Endodermal cell (in vitro differentiated cells): ENCODE measurements at regions not wholly inside any gene's neighbourhood (a gene's known extent, or its start where the extent isn't known, plus 50 kb on each side); places are given as distances from the start of the nearest gene placed in this dataset.

ENCODE experiments used
- DNase-seq: peaks from one replicate; pipeline ENCODE4 v3.0.0-alpha.2; 2017
- H3K27ac ChIP-seq: 2 replicates; pipeline ENCODE4 v1.5.1; 2013; ENCODE audit warnings: mild to moderate bottlenecking, low read depth, low read length, moderate library complexity
- H3K27me3 ChIP-seq: 2 replicates; pipeline ENCODE4 v1.6.1; 2013; ENCODE audit warnings: mild to moderate bottlenecking, low read length, moderate library complexity; ENCODE audit not compliant: insufficient read depth, control insufficient read depth, poor library complexity, severe bottlenecking
- H3K36me3 ChIP-seq: 2 replicates; pipeline ENCODE4 v1.7.0; 2013; ENCODE audit warnings: mild to moderate bottlenecking, low read length, moderate library complexity; ENCODE audit not compliant: control insufficient read depth, insufficient read depth
- H3K4me1 ChIP-seq: one replicate; pipeline ENCODE4 v1.7.0; 2013; ENCODE audit warnings: low read length; ENCODE audit not compliant: control insufficient read depth, insufficient read depth
- H3K4me3 ChIP-seq: 2 replicates; pipeline ENCODE4 v1.5.1; 2013; ENCODE audit warnings: mild to moderate bottlenecking, low read length, moderate library complexity
- H3K9ac ChIP-seq: 2 replicates; pipeline ENCODE4 v1.6.1; 2013; ENCODE audit warnings: mild to moderate bottlenecking, low read length, moderate library complexity; ENCODE audit not compliant: poor library complexity, severe bottlenecking; ENCODE audit errors: extremely low read depth
- H3K9me3 ChIP-seq: 2 replicates; pipeline ENCODE4 v1.6.1; 2013; ENCODE audit warnings: mild to moderate bottlenecking, low read length, moderate library complexity; ENCODE audit not compliant: control insufficient read depth
- H3K27ac Mint-ChIP-seq: 2 replicates; pipeline ENCODE4 v1.8.0; 2020; ENCODE audit warnings: mixed read lengths
- H3K27me3 Mint-ChIP-seq: 2 replicates; pipeline ENCODE4 v1.8.0; 2021; ENCODE audit warnings: mild to moderate bottlenecking, mixed read lengths; ENCODE audit not compliant: insufficient read depth
- H3K36me3 Mint-ChIP-seq: 2 replicates; pipeline ENCODE4 v1.8.0; 2020; ENCODE audit warnings: low read depth, mixed read lengths
- H3K4me1 Mint-ChIP-seq: 2 replicates; pipeline ENCODE4 v1.8.0; 2020; ENCODE audit warnings: mixed read lengths
- H3K4me3 Mint-ChIP-seq: 2 replicates; pipeline ENCODE4 v1.8.0; 2020; ENCODE audit warnings: mild to moderate bottlenecking, moderate library complexity, mixed read lengths
- H3K9me3 Mint-ChIP-seq: 2 replicates; pipeline ENCODE4 v1.8.0; 2020; ENCODE audit warnings: mild to moderate bottlenecking, mixed read lengths
- CTCF ChIP-seq: fragments of 200-600 bp; sonication (generic); conservative IDR thresholded peaks from 2 replicates; pipeline ENCODE4 v1.5.0; 2021; ENCODE audit warnings: antibody characterized with exemption, mild to moderate bottlenecking
- WGBS, 2 experiments: methylation state at CpG; one replicate each; pipeline versions ENCODE4 v1.1.5 to v1.1.7; 2013; ENCODE audit warnings: missing lambda C conversion rate in 2 of 2, mixed read lengths in 1 of 2; ENCODE audit not compliant: insufficient coverage in 1 of 2, insufficient read length in 1 of 2; 5-methylcytosine and 5-hydroxymethylcytosine counted together

- no peak for DNase-seq
- Histone ChIP-seq H3K36me3 (no peaks in the 10 kb centered on the region), H3K4me1 (peaks cover 5% of the 10 kb centered on the region), H3K9me3 (no peaks in the 10 kb centered on the region), H3K27ac (no peak overlapping the region), H3K9ac (no peak overlapping the region), H3K27me3 (peaks cover 10% of the 10 kb centered on the region), H3K4me3 (no peak overlapping the region)
- Mint-ChIP-seq H3K4me1 (peaks cover 43% of the 10 kb centered on the region), H3K27ac (no peak overlapping the region), H3K27me3 (peaks cover 31% of the 10 kb centered on the region), H3K9me3 (no peaks in the 10 kb centered on the region), H3K36me3 (no peaks in the 10 kb centered on the region), H3K4me3 (no peak overlapping the region)
- no peak for TF ChIP-seq CTCF
- WGBS, 2 experiments = 100% methylated on average over 1 of the region's 1 CpG; no CpG with 5 or more reads in 1 of the 2 experiments
These were observed 171.8 kb upstream of the EGLN3 start for GRCh38 chr14:34122650-34123049.

- H3K4me3 Mint-ChIP-seq = no peak overlapping the region
- H3K4me3 ChIP-seq = no peak overlapping the region
- H3K27ac ChIP-seq = no peak overlapping the region
- H3K4me1 Mint-ChIP-seq = peaks cover 43% of the 10 kb centered on the region
- WGBS, 2 experiments = 27 to 61% methylated on average over 3 of the region's 3 CpGs
- H3K27ac Mint-ChIP-seq = no peak overlapping the region
- H3K9ac ChIP-seq = no peak overlapping the region
- peaks cover 10% of the 10 kb centered on the region for H3K27me3 ChIP-seq
- DNase-seq = no peak
- no peaks in the 10 kb centered on the region for H3K36me3 ChIP-seq
- TF ChIP-seq CTCF = no peak
- H3K9me3 Mint-ChIP-seq = peaks cover under 1% of the 10 kb centered on the region
- peaks cover 30% of the 10 kb centered on the region for H3K27me3 Mint-ChIP-seq
- H3K4me1 ChIP-seq = peaks cover 5% of the 10 kb centered on the region
- H3K9me3 ChIP-seq = no peaks in the 10 kb centered on the region
- no peaks in the 10 kb centered on the region for H3K36me3 Mint-ChIP-seq
These were observed 171.2 kb upstream of the EGLN3 start for GRCh38 chr14:34122081-34122480.

- Mint-ChIP-seq H3K36me3 (peaks cover 4% of the 10 kb centered on the region), H3K27ac (no peak overlapping the region), H3K9me3 (peaks cover 8% of the 10 kb centered on the region), H3K4me3 (no peak overlapping the region), H3K27me3 (peaks cover 29% of the 10 kb centered on the region), H3K4me1 (peaks cover 33% of the 10 kb centered on the region)
- peak; percentile 61 for DNase-seq
- Histone ChIP-seq H3K9me3 (peaks cover 7% of the 10 kb centered on the region), H3K4me1 (peaks cover 5% of the 10 kb centered on the region), H3K4me3 (no peak overlapping the region), H3K27me3 (peaks cover 10% of the 10 kb centered on the region), H3K9ac (no peak overlapping the region), H3K36me3 (no peaks in the 10 kb centered on the region), H3K27ac (no peak overlapping the region)
- 65 to 69% methylated on average over 3 of the region's 3 CpGs for WGBS, 2 experiments
- TF ChIP-seq CTCF = no peak
These were observed 169.5 kb upstream of the EGLN3 start for GRCh38 chr14:34120185-34120977.
